ENCODE measurements at regions not wholly inside any gene's neighbourhood (a gene's known extent, or its start where the extent isn't known, plus 50 kb on each side); places are given as distances from the start of the nearest gene placed in this dataset.

GRCh38 chr1:228803421-228803820 is 68.1 kb downstream of the RHOU start:
- TF ChIP-seq CTCF (IDR thresholded peaks at IDR 0.05): no peak
- TF ChIP-seq POLR2A (IDR thresholded peaks at IDR 0.05): no peak
- no peak for DNase-seq (ENCODE audit: low spot score in 2 of 2)
- WGBS, 2 donors: 92 to 93% methylated on average over 6 of the region's 6 CpGs
- intact Hi-C loops (cut with DNase I; ENCODE audit: low total_unique reads): no loop called here
- no peak overlapping the region for H3K4me3 ChIP-seq (ENCODE audit: low read depth, poor library complexity, severe bottlenecking)

GRCh38 chr1:228804173-228804572 is 68.9 kb downstream of the RHOU start:
- H3K4me3 ChIP-seq (ENCODE audit: low read depth, poor library complexity, severe bottlenecking): no peak overlapping the region
- intact Hi-C loops (cut with DNase I; ENCODE audit: low total_unique reads): no loop called here
- no peak for TF ChIP-seq CTCF (IDR thresholded peaks at IDR 0.05)
- no peak for TF ChIP-seq POLR2A (IDR thresholded peaks at IDR 0.05)
- 90 to 97% methylated on average over 1 of the region's 1 CpG for WGBS, 2 donors
- DNase-seq (ENCODE audit: low spot score in 2 of 2): no peak

- WGBS, 2 donors: 48 to 64% methylated on average over 11 of the region's 11 CpGs
- no peak for TF ChIP-seq CTCF (IDR thresholded peaks at IDR 0.05)
- TF ChIP-seq POLR2A (IDR thresholded peaks at IDR 0.05): no peak
- no peak overlapping the region for H3K4me3 ChIP-seq (ENCODE audit: low read depth, poor library complexity, severe bottlenecking)
- DNase-seq (ENCODE audit: low spot score in 2 of 2): no peak
- intact Hi-C loops (cut with DNase I; ENCODE audit: low total_unique reads): no loop called here
These were observed 69.5 kb downstream of the RHOU start for GRCh38 chr1:228804640-228805413.

GRCh38 chr1:228807904-228808605 is 72.8 kb downstream of the RHOU start:
- no peak for TF ChIP-seq POLR2A (IDR thresholded peaks at IDR 0.05)
- no peak for TF ChIP-seq CTCF (IDR thresholded peaks at IDR 0.05)
- WGBS, 2 donors: 69% methylated on average over 7 of the region's 7 CpGs
- DNase-seq (ENCODE audit: low spot score in 2 of 2): no peak

GRCh38 chr1:228809621-228810394 is 74.5 kb downstream of the RHOU start:
- intact Hi-C loops (cut with DNase I; ENCODE audit: low total_unique reads): no loop called here
- 78% methylated on average over 7 of the region's 7 CpGs for WGBS, 2 donors
- no peak overlapping the region for H3K4me3 ChIP-seq (ENCODE audit: low read depth, poor library complexity, severe bottlenecking)
- DNase-seq (ENCODE audit: low spot score in 2 of 2): no peak
- TF ChIP-seq POLR2A (IDR thresholded peaks at IDR 0.05) (no peak), CTCF (IDR thresholded peaks at IDR 0.05) (no peak)

More at GRCh38 chr1:228807904-228808605, 72.8 kb downstream of the RHOU start:
- H3K4me3 ChIP-seq (ENCODE audit: low read depth, poor library complexity, severe bottlenecking): no peak overlapping the region
- intact Hi-C loops (cut with DNase I; ENCODE audit: low total_unique reads): no loop called here
